HepG2 (cell line): ENCODE measurements at regions not wholly inside any gene's neighbourhood (a gene's known extent, or its start where the extent isn't known, plus 50 kb on each side); places are given as distances from the start of the nearest gene placed in this dataset.

Experiments
- ETV5 ChIP-seq: IDR thresholded peaks from 2 replicates; pipeline ENCODE4 v1.6.1; 2018; ENCODE audit warnings: missing biosample characterization, missing genetic modification reagents, inconsistent platforms, borderline replicate concordance
- HNF4G ChIP-seq, 2 experiments: sonication (generic) in 1 of 2; formaldehyde crosslinking in 1 of 2; IDR thresholded peaks; 2 replicates each; pipeline versions ENCODE4 v1.4.0 to v1.6.1; 2011 to 2020; ENCODE audit warnings: borderline replicate concordance in 2 of 2, low read depth in 2 of 2, mild to moderate bottlenecking in 2 of 2, low read length in 1 of 2, missing genetic modification reagents in 1 of 2, moderate library complexity in 1 of 2
- MIXL1 ChIP-seq: IDR thresholded peaks from 2 replicates; pipeline ENCODE4 v1.6.1; 2016
- PLRG1 ChIP-seq: fragments of 450-650 bp; conservative IDR thresholded peaks from 2 replicates; pipeline ENCODE4 v1.6.1; 2016
- SAP130 ChIP-seq: IDR thresholded peaks from 2 replicates; pipeline ENCODE4 v1.6.1; 2016; ENCODE audit warnings: low read depth
- ZNF317 ChIP-seq: sonication (generic); formaldehyde crosslinking; IDR thresholded peaks from 2 replicates; pipeline ENCODE4 v1.5.0; 2020; ENCODE audit warnings: mild to moderate bottlenecking, missing genetic modification reagents
- ZNF510 ChIP-seq: sonication (generic); formaldehyde crosslinking; IDR thresholded peaks from 2 replicates; pipeline ENCODE4 v1.4.0; 2020; ENCODE audit warnings: low read depth, mild to moderate bottlenecking, missing genetic modification reagents
- TF ChIP-seq, protein P1 (sequence below): IDR thresholded peaks from 2 replicates; pipeline ENCODE4 v1.4.0; 2020; ENCODE audit warnings: mild to moderate bottlenecking, missing genetic modification reagents
- TF ChIP-seq, protein P2 (sequence below): IDR thresholded peaks from 2 replicates; pipeline ENCODE4 v1.6.1; 2012; ENCODE audit warnings: low read depth, low read length, improper control_type of control experiment
- TF ChIP-seq, protein P3 (sequence below): sonication (generic); formaldehyde crosslinking; IDR thresholded peaks from 2 replicates; pipeline ENCODE4 v1.9.0; 2021; ENCODE audit warnings: mild to moderate bottlenecking, missing genetic modification reagents
- TF ChIP-seq, protein P4 (sequence below): sonication (generic); formaldehyde crosslinking; conservative IDR thresholded peaks from 2 replicates; pipeline ENCODE4 v1.4.0; 2020; ENCODE audit warnings: mild to moderate bottlenecking, missing genetic modification reagents, moderate library complexity

DNA sequence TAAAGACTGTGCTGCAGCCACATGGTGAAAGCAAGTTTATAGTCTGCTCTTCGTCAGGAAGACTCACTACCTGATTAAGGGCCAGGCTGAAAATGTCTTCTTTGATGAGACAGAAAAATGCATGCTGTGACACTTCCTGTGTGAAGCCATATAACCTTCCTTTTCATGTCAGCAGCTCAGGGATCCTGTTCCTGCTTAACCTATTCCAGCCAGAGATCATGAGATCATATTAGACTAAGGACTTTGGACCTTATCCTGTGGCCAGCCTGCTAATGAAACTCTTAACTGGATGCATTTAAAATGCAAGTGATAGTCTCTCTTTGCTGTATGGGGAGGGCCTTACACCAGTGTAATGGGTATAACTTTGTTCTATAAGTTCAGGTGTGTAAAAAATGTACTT is 165.2 kb downstream of the PTEN start (continued):
- TF ChIP-seq, protein P1, sequence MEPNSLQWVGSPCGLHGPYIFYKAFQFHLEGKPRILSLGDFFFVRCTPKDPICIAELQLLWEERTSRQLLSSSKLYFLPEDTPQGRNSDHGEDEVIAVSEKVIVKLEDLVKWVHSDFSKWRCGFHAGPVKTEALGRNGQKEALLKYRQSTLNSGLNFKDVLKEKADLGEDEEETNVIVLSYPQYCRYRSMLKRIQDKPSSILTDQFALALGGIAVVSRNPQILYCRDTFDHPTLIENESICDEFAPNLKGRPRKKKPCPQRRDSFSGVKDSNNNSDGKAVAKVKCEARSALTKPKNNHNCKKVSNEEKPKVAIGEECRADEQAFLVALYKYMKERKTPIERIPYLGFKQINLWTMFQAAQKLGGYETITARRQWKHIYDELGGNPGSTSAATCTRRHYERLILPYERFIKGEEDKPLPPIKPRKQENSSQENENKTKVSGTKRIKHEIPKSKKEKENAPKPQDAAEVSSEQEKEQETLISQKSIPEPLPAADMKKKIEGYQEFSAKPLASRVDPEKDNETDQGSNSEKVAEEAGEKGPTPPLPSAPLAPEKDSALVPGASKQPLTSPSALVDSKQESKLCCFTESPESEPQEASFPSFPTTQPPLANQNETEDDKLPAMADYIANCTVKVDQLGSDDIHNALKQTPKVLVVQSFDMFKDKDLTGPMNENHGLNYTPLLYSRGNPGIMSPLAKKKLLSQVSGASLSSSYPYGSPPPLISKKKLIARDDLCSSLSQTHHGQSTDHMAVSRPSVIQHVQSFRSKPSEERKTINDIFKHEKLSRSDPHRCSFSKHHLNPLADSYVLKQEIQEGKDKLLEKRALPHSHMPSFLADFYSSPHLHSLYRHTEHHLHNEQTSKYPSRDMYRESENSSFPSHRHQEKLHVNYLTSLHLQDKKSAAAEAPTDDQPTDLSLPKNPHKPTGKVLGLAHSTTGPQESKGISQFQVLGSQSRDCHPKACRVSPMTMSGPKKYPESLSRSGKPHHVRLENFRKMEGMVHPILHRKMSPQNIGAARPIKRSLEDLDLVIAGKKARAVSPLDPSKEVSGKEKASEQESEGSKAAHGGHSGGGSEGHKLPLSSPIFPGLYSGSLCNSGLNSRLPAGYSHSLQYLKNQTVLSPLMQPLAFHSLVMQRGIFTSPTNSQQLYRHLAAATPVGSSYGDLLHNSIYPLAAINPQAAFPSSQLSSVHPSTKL (CRISPR knock-in tag), result peak; percentile 62
- no peak for TF ChIP-seq ZNF510 (CRISPR knock-in tag)
- TF ChIP-seq SAP130 (CRISPR knock-in tag), result 0 out of 2 replicates have a peak, but pooled peaks have one; percentile 14
- TF ChIP-seq, protein P2, sequence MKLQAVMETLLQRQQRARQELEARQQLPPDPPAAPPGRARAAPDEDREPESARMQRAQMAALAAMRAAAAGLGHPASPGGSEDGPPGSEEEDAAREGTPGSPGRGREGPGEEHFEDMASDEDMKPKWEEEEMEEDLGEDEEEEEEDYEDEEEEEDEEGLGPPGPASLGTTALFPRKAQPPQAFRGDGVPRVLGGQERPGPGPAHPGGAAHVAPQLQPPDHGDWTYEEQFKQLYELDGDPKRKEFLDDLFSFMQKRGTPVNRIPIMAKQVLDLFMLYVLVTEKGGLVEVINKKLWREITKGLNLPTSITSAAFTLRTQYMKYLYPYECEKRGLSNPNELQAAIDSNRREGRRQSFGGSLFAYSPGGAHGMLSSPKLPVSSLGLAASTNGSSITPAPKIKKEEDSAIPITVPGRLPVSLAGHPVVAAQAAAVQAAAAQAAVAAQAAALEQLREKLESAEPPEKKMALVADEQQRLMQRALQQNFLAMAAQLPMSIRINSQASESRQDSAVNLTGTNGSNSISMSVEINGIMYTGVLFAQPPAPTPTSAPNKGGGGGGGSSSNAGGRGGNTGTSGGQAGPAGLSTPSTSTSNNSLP, result peak; percentile 33; the same call in 1 of the 2 replicates
- peak; percentile 37; the same call in 1 of the 2 replicates for TF ChIP-seq ETV5
- TF ChIP-seq PLRG1, result no peak
- TF ChIP-seq, protein P3, sequence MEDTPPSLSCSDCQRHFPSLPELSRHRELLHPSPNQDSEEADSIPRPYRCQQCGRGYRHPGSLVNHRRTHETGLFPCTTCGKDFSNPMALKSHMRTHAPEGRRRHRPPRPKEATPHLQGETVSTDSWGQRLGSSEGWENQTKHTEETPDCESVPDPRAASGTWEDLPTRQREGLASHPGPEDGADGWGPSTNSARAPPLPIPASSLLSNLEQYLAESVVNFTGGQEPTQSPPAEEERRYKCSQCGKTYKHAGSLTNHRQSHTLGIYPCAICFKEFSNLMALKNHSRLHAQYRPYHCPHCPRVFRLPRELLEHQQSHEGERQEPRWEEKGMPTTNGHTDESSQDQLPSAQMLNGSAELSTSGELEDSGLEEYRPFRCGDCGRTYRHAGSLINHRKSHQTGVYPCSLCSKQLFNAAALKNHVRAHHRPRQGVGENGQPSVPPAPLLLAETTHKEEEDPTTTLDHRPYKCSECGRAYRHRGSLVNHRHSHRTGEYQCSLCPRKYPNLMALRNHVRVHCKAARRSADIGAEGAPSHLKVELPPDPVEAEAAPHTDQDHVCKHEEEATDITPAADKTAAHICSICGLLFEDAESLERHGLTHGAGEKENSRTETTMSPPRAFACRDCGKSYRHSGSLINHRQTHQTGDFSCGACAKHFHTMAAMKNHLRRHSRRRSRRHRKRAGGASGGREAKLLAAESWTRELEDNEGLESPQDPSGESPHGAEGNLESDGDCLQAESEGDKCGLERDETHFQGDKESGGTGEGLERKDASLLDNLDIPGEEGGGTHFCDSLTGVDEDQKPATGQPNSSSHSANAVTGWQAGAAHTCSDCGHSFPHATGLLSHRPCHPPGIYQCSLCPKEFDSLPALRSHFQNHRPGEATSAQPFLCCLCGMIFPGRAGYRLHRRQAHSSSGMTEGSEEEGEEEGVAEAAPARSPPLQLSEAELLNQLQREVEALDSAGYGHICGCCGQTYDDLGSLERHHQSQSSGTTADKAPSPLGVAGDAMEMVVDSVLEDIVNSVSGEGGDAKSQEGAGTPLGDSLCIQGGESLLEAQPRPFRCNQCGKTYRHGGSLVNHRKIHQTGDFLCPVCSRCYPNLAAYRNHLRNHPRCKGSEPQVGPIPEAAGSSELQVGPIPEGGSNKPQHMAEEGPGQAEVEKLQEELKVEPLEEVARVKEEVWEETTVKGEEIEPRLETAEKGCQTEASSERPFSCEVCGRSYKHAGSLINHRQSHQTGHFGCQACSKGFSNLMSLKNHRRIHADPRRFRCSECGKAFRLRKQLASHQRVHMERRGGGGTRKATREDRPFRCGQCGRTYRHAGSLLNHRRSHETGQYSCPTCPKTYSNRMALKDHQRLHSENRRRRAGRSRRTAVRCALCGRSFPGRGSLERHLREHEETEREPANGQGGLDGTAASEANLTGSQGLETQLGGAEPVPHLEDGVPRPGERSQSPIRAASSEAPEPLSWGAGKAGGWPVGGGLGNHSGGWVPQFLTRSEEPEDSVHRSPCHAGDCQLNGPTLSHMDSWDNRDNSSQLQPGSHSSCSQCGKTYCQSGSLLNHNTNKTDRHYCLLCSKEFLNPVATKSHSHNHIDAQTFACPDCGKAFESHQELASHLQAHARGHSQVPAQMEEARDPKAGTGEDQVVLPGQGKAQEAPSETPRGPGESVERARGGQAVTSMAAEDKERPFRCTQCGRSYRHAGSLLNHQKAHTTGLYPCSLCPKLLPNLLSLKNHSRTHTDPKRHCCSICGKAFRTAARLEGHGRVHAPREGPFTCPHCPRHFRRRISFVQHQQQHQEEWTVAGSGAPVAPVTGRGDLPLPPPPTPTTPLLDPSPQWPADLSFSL, result no peak
- 0 out of 2 replicates have a peak, but pooled peaks have one; percentile 20 for TF ChIP-seq ZNF317 (CRISPR knock-in tag)
- TF ChIP-seq MIXL1 (CRISPR knock-in tag), result peak; percentile 45; the same call in 1 of the 2 replicates
- TF ChIP-seq HNF4G (IDR thresholded peaks at IDR 0.05; ENCODE audit: borderline replicate concordance, low read depth, low read length), result peak; percentile 31; the same call in 1 of the 2 replicates
- TF ChIP-seq HNF4G (CRISPR knock-in tag; IDR thresholded peaks at IDR 0.05; ENCODE audit: borderline replicate concordance, low read depth), result no peak
- TF ChIP-seq, protein P4, sequence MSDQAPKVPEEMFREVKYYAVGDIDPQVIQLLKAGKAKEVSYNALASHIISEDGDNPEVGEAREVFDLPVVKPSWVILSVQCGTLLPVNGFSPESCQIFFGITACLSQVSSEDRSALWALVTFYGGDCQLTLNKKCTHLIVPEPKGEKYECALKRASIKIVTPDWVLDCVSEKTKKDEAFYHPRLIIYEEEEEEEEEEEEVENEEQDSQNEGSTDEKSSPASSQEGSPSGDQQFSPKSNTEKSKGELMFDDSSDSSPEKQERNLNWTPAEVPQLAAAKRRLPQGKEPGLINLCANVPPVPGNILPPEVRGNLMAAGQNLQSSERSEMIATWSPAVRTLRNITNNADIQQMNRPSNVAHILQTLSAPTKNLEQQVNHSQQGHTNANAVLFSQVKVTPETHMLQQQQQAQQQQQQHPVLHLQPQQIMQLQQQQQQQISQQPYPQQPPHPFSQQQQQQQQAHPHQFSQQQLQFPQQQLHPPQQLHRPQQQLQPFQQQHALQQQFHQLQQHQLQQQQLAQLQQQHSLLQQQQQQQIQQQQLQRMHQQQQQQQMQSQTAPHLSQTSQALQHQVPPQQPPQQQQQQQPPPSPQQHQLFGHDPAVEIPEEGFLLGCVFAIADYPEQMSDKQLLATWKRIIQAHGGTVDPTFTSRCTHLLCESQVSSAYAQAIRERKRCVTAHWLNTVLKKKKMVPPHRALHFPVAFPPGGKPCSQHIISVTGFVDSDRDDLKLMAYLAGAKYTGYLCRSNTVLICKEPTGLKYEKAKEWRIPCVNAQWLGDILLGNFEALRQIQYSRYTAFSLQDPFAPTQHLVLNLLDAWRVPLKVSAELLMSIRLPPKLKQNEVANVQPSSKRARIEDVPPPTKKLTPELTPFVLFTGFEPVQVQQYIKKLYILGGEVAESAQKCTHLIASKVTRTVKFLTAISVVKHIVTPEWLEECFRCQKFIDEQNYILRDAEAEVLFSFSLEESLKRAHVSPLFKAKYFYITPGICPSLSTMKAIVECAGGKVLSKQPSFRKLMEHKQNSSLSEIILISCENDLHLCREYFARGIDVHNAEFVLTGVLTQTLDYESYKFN, result 0 out of 2 replicates have a peak, but pooled peaks have one; percentile 31
